ENCODE measurements at regions not wholly inside any gene's neighbourhood (a gene's known extent, or its start where the extent isn't known, plus 50 kb on each side); places are given as distances from the start of the nearest gene placed in this dataset.

- no peak for TF ChIP-seq CTCF (IDR thresholded peaks at IDR 0.05)
- TF ChIP-seq POLR2A (IDR thresholded peaks at IDR 0.05; ENCODE audit: low read depth): no peak
- no peak for TF ChIP-seq POLR2AphosphoS5 (IDR thresholded peaks at IDR 0.05)
- TF ChIP-seq EP300 (IDR thresholded peaks at IDR 0.05): no peak
Measured at GRCh38 chr5:82375488-82376244, 97.5 kb upstream of the RPS23 start.
